ENCODE measurements at regions not wholly inside any gene's neighbourhood (a gene's known extent, or its start where the extent isn't known, plus 50 kb on each side); places are given as distances from the start of the nearest gene placed in this dataset.
"Not testable (repeated sequence)": the region's sequence is repeated elsewhere in the genome, so short reads cannot be mapped to it uniquely, and the experiment has no call there.

DNA sequence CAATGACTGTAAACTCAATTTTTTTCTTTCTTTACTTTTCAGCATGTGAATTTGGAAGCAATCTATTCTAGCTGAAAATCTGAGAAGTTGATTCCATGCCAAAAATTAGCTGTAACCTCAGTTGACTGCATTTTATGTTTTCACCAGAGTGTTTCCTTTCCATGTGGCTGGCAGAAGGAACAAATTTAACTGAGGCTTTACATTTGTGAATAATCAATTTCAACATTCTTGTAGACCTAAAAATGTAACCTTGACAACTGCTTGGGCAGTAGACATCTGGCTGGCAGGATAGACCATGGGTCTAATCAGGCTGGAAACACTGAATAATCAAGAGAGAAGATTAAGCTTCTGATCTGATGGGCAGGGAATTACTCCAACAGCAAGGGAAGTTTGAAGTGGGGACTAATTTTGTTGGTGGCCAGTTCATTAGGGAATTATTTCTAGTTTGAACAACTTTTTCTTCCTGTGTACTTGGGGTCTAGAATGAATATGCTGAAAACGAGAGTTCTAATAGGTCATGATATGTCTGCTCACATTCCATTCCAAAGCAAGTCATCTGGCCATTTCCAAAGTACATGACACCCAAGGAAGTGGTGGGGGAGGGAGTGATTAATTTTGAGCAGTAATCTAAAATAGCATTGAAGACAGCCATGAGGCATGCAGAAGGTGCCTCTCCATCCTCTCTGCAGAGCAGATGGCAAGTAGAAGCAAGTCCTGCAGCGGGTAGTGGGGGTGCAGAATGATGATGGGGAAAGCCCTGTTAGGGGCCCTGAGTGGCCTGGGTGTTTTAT lies 68.2 kb downstream of the ATP23 start:
- H3K79me2 ChIP-seq (ENCODE audit: insufficient read depth, low read length), result no peaks in the 10 kb centered on the region
- H3K9ac ChIP-seq (ENCODE audit: low read depth, low read length), result no peak overlapping the region
- no peaks in the 10 kb centered on the region for H3K27me3 ChIP-seq (ENCODE audit: insufficient read depth, low read length, poor library complexity)
- H3K27ac ChIP-seq (ENCODE audit: low read length), result no peak overlapping the region
- H3K4me2 ChIP-seq (ENCODE audit: insufficient read depth, low read length), result no peak overlapping the region
- TF ChIP-seq EZH2 (IDR thresholded peaks at IDR 0.05; ENCODE audit: borderline replicate concordance, low read depth, low read length, severe bottlenecking) (no peak), CTCF (IDR thresholded peaks at IDR 0.05; ENCODE audit: borderline replicate concordance, extremely low read depth, low read length, poor library complexity, severe bottlenecking) (no peak)
- no peaks in the 10 kb centered on the region for H4K20me1 ChIP-seq (ENCODE audit: insufficient read depth, low read length)
- H3K4me1 ChIP-seq (ENCODE audit: insufficient read depth, low read length), result no peaks in the 10 kb centered on the region
- no peaks in the 10 kb centered on the region for H3K36me3 ChIP-seq (ENCODE audit: insufficient read depth, low read length)
- H2AFZ ChIP-seq (ENCODE audit: low read depth, low read length), result no peak overlapping the region
- DNase-seq, result no peak
- no peaks in the 10 kb centered on the region for H3K9me3 ChIP-seq (ENCODE audit: insufficient read depth, low read length, severe bottlenecking)
- H3K4me3 ChIP-seq (ENCODE audit: low read depth in 1 of 2, low read length in 2 of 2), result no peak overlapping the region
- no peak for ATAC-seq (ENCODE audit: insufficient read depth, low read depth)

DNA sequence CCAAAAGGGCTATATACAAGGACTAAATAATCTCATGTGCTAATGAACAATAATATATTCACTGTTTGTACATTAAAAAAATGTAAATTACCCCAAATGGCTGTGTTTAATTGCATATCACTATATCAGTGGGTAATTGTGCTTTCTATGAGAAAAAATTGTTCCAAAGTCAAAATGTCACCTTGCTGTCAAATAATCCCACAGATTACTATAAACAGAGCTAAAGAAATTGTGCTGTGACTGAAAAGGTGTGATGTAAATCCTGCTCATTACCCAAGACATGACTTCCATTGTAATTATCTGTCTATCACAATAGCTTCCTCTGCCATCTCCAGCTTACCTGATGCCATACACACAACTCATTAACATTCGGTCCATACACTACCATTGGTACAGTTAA lies 70.3 kb downstream of the ATP23 start:
- no peaks in the 10 kb centered on the region for H3K36me3 ChIP-seq (ENCODE audit: insufficient read depth, low read length)
- no peak overlapping the region for H3K4me3 ChIP-seq (ENCODE audit: low read depth in 1 of 2, low read length in 2 of 2)
- H2AFZ ChIP-seq (ENCODE audit: low read depth, low read length), result no peak overlapping the region
- no peaks in the 10 kb centered on the region for H3K9me3 ChIP-seq (ENCODE audit: insufficient read depth, low read length, severe bottlenecking)
- H3K4me1 ChIP-seq (ENCODE audit: insufficient read depth, low read length), result no peaks in the 10 kb centered on the region
- no peaks in the 10 kb centered on the region for H4K20me1 ChIP-seq (ENCODE audit: insufficient read depth, low read length)
- H3K79me2 ChIP-seq (ENCODE audit: insufficient read depth, low read length), result no peaks in the 10 kb centered on the region
- ATAC-seq (ENCODE audit: insufficient read depth, low read depth), result no peak
- no peak overlapping the region for H3K9ac ChIP-seq (ENCODE audit: low read depth, low read length)
- H3K27me3 ChIP-seq (ENCODE audit: insufficient read depth, low read length, poor library complexity), result no peaks in the 10 kb centered on the region
- TF ChIP-seq CTCF (IDR thresholded peaks at IDR 0.05; ENCODE audit: borderline replicate concordance, extremely low read depth, low read length, poor library complexity, severe bottlenecking), result no peak
- TF ChIP-seq EZH2 (IDR thresholded peaks at IDR 0.05; ENCODE audit: borderline replicate concordance, low read depth, low read length, severe bottlenecking), result no peak
- no peak overlapping the region for H3K27ac ChIP-seq (ENCODE audit: low read length)
- no peak for DNase-seq
- no peak overlapping the region for H3K4me2 ChIP-seq (ENCODE audit: insufficient read depth, low read length)

DNA sequence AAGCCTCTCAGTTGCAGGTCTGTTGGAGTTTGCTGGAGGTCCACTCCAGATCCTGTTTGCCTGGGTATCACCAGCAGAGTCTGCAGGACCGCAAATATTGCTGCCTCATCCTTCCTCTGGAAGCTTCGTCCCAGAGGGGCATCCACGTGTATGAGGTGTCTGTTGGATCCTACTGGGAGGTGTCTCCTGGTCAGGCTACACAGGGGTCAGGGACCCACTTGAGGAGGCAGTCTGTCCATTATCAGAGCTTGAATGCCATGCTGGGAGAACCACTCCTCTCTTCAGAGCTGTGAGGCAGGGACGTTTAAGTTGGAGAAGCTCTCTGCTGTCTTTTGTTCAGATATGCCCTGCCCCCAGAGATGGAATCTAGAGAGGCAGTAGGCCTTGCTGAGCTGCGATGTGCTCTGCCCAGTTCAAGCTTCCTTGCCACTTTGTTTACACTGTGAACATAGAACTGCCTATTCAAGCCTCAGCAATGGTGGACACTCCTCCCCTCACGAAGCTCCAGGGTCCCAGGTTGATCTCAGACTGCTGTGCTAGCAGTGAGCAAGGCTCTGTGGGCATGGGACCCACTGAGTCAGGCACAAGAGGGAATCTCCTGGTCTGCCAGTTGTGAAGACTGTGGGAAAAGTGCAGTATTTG lies 81.1 kb downstream of the ATP23 start:
- DNase-seq; H4K20me1 ChIP-seq (ENCODE audit: insufficient read depth, low read length); ATAC-seq (ENCODE audit: insufficient read depth, low read depth); H3K4me2 ChIP-seq (ENCODE audit: insufficient read depth, low read length); H3K36me3 ChIP-seq (ENCODE audit: insufficient read depth, low read length); H3K27ac ChIP-seq (ENCODE audit: low read length); H3K79me2 ChIP-seq (ENCODE audit: insufficient read depth, low read length); H2AFZ ChIP-seq (ENCODE audit: low read depth, low read length); H3K4me1 ChIP-seq (ENCODE audit: insufficient read depth, low read length); H3K9ac ChIP-seq (ENCODE audit: low read depth, low read length); H3K4me3 ChIP-seq (ENCODE audit: low read depth in 1 of 2, low read length in 2 of 2); H3K9me3 ChIP-seq (ENCODE audit: insufficient read depth, low read length, severe bottlenecking); H3K27me3 ChIP-seq (ENCODE audit: insufficient read depth, low read length, poor library complexity): not testable (repeated sequence)

DNA sequence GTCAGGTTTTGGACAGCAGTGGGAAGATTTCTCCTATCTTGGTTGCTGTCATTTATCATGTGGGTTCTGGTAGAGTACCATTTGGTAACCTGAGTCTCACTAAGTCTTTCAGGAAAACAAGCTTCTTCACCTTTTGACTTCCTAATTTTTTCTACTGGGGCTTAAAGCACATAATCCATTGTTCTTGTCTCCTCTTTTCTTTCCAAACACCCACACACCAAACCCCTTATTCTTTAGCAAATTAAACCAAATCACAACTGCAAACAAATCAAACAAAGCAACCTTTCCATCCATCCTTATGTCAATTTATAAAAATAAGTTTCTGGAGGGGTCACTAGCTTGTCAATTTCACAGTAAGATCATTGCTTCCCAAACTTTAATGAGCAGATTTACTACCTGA lies 84.1 kb downstream of the ATP23 start:
- Histone ChIP-seq H4K20me1 (ENCODE audit: insufficient read depth, low read length) (no peaks in the 10 kb centered on the region), H3K4me1 (ENCODE audit: insufficient read depth, low read length) (no peaks in the 10 kb centered on the region), H3K9me3 (ENCODE audit: insufficient read depth, low read length, severe bottlenecking) (peaks cover 3% of the 10 kb centered on the region), H3K27ac (ENCODE audit: low read length) (no peak overlapping the region), H3K4me3 (ENCODE audit: low read depth in 1 of 2, low read length in 2 of 2) (no peak overlapping the region), H3K36me3 (ENCODE audit: insufficient read depth, low read length) (no peaks in the 10 kb centered on the region), H3K9ac (ENCODE audit: low read depth, low read length) (no peak overlapping the region), H3K27me3 (ENCODE audit: insufficient read depth, low read length, poor library complexity) (peaks cover 8% of the 10 kb centered on the region), H3K4me2 (ENCODE audit: insufficient read depth, low read length) (no peak overlapping the region), H3K79me2 (ENCODE audit: insufficient read depth, low read length) (no peaks in the 10 kb centered on the region), H2AFZ (ENCODE audit: low read depth, low read length) (no peak overlapping the region)
- ATAC-seq (ENCODE audit: insufficient read depth, low read depth) (no peak), DNase-seq (no peak)
- no peak for TF ChIP-seq EZH2 (IDR thresholded peaks at IDR 0.05; ENCODE audit: borderline replicate concordance, low read depth, low read length, severe bottlenecking)
- no peak for TF ChIP-seq CTCF (IDR thresholded peaks at IDR 0.05; ENCODE audit: borderline replicate concordance, extremely low read depth, low read length, poor library complexity, severe bottlenecking)
